Heart left ventricle (tissue), 13 donors: ENCODE measurements at regions not wholly inside any gene's neighbourhood (a gene's known extent, or its start where the extent isn't known, plus 50 kb on each side); places are given as distances from the start of the nearest gene placed in this dataset.

Source experiments
- POLR2A ChIP-seq, 2 donors: fragments of 450-650 bp; IDR thresholded peaks; one replicate each; pipeline ENCODE4 v1.6.1; 2017; ENCODE audit warnings: antibody characterized with exemption in 2 of 2, mild to moderate bottlenecking in 2 of 2, moderate library complexity in 2 of 2
- TF ChIP-seq, protein P1 (sequence below), 12 donors: fragments of 200-600 bp; sonication (generic) in 4 of 12; IDR thresholded peaks; one replicate each; pipeline versions ENCODE4 v1.5.0 to v1.8.0; 2018 to 2022; ENCODE audit warnings: antibody characterized with exemption in 12 of 12, mild to moderate bottlenecking in 5 of 12
- donor health status: ischemic (EF 13 %, LVEDD 7.1; RV severe dilation, severe dysfunction).
- donor health status: DM: no; HTN: yes; CAD: no.
- donor health status: DM: no; HTN: no; CAD: no.
- donor health status: ischemic (EF 25% LVEDD 6.9; RV normal size, moderate dysfunction).
- donor health status: ischemic (EF 25% LVEDD 5.7; RV mildly dilated, moderate dysfunction).
- donor health status: ischemic (EF 35%, LVEDD 5.7; RV mildly dilated, moderate dysfunction).
- donor health status: nonischemic (EF 11% LVEDD 7.7; RV severe dilation, severe dysfunction).
- donor health status: DM: yes; HTN: yes; CAD: no.
- donor health status: PGD.
- donor health status: ischemic (EF 29% LVEDD 5.4; RV normal size, mild dysfunction).
- donor health status: nonischemic (EF 23%, LVEDD 6.1; RV moderate dilation, normal function).

DNA sequence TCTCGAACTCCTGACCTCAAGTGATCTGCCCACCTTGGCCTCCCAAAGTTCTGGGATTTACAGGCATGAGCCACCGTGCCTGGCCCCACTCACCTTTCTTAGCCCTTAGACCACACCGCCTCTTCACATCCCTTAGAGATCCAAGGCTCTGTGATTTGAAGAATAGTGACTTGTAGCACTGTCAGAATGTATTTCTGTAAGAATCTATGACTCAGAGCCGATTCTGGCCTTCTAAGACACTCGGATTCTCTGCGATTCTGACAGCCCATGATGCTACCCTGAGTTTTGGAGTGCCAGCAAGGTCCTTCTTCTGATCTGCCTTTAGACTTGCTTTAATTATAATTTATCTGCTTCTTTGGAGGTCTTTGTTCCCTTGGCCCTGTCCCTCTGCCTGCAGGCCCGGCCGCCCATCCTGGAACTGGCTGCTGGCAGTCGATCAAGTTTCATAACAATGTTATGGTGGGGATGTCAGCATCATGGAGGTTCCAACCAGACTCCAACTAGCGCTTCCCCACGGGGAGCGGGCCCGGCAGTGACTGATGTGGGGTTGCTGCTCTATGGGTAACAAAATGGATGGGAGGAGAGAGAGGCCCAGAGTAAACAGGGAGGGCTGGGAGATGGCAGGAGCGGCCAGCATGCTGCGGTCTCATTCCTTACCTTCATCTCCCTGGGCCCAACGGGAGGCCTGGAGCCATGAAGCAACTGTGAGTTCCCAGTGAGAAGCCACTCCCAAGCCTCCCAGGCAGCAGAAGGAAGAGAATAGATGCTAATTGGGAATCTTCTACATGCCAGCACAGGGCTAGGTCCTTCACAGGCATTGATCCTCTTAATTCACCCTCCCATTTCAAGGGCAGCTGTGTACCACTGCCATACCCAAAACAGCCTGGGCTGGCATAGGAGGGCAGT lies 55.7 kb upstream of the RASD2 start:
- TF ChIP-seq, protein P1, sequence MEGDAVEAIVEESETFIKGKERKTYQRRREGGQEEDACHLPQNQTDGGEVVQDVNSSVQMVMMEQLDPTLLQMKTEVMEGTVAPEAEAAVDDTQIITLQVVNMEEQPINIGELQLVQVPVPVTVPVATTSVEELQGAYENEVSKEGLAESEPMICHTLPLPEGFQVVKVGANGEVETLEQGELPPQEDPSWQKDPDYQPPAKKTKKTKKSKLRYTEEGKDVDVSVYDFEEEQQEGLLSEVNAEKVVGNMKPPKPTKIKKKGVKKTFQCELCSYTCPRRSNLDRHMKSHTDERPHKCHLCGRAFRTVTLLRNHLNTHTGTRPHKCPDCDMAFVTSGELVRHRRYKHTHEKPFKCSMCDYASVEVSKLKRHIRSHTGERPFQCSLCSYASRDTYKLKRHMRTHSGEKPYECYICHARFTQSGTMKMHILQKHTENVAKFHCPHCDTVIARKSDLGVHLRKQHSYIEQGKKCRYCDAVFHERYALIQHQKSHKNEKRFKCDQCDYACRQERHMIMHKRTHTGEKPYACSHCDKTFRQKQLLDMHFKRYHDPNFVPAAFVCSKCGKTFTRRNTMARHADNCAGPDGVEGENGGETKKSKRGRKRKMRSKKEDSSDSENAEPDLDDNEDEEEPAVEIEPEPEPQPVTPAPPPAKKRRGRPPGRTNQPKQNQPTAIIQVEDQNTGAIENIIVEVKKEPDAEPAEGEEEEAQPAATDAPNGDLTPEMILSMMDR (IDR thresholded peaks at IDR 0.05): no peak
- no peak for TF ChIP-seq POLR2A (IDR thresholded peaks at IDR 0.05)
